ENCODE measurements at regions not wholly inside any gene's neighbourhood (a gene's known extent, or its start where the extent isn't known, plus 50 kb on each side); places are given as distances from the start of the nearest gene placed in this dataset.

DNA sequence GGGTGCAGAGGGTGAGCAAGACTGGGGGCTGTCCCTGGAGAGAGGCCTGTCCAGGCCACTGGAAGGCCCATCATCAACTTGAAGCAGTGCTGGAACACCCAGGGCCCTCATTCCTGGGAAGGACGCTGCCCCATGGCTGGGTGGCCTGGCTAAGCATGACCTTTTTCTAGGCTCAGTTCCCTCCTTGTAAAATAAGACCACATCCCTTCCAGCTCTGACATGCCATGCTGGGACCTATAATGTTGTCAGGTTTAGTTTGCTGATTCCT, 62.8 kb downstream of the SYNE3 start:
- no peaks in the 10 kb centered on the region for H3K79me2 ChIP-seq (ENCODE audit: insufficient read depth, low read length)
- no peak overlapping the region for H3K9ac ChIP-seq (ENCODE audit: low read depth, low read length)
- H3K4me3 ChIP-seq (ENCODE audit: low read depth in 1 of 2, low read length in 2 of 2), result no peak overlapping the region
- no peaks in the 10 kb centered on the region for H3K27me3 ChIP-seq (ENCODE audit: insufficient read depth, low read length, poor library complexity)
- H3K9me3 ChIP-seq (ENCODE audit: insufficient read depth, low read length, severe bottlenecking), result no peaks in the 10 kb centered on the region
- H2AFZ ChIP-seq (ENCODE audit: low read depth, low read length), result no peak overlapping the region
- H3K27ac ChIP-seq (ENCODE audit: low read length), result no peak overlapping the region
- no peaks in the 10 kb centered on the region for H3K4me1 ChIP-seq (ENCODE audit: insufficient read depth, low read length)
- ATAC-seq (ENCODE audit: insufficient read depth, low read depth) (no peak), DNase-seq (no peak)
- no peak for TF ChIP-seq CTCF (IDR thresholded peaks at IDR 0.05; ENCODE audit: borderline replicate concordance, extremely low read depth, low read length, poor library complexity, severe bottlenecking)
- no peak for TF ChIP-seq EZH2 (IDR thresholded peaks at IDR 0.05; ENCODE audit: borderline replicate concordance, low read depth, low read length, severe bottlenecking)
- H4K20me1 ChIP-seq (ENCODE audit: insufficient read depth, low read length), result no peaks in the 10 kb centered on the region
- no peak overlapping the region for H3K4me2 ChIP-seq (ENCODE audit: insufficient read depth, low read length)
- no peaks in the 10 kb centered on the region for H3K36me3 ChIP-seq (ENCODE audit: insufficient read depth, low read length)

DNA sequence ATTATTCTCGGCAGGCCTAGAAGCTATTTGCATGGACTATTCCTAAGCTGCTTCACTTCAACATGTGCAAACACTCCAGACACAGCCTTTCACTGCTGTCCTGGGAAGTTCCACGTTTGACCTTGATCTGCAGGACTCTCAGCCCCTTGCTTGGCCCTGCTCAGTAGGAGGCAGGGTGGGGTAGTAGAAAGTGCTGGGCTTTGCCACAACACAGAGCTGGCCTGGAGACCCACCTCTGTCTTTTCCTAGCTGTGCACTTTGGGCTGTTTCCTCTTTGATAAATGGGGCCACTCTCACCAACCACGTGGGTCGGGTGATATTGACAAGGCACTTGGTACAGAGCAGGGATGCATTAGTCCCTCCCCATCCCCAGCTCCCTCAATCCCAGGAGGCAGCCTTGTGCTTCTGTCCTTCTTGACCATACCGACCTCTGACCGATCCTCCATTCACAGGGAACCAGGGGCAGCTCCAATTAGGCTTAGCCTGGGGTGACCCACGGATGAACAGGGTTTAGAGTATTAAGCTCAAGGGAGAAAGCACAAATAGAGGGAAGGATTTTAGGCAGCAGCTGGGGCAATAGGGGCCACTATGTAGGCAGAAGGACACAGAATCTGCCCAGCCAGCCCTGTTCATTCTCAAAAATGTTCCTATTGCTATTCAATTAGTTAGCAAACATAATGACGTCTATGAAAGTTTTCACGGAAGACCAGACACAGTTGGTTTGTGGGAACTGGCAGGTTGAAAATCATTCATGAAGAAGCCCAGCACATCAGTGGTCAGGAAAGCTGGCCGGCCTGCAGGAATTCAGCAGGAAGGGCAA, 63.3 kb downstream of the SYNE3 start:
- Histone ChIP-seq H3K4me1 (ENCODE audit: insufficient read depth, low read length) (no peaks in the 10 kb centered on the region), H3K27ac (ENCODE audit: low read length) (no peak overlapping the region), H3K4me2 (ENCODE audit: insufficient read depth, low read length) (no peak overlapping the region), H3K36me3 (ENCODE audit: insufficient read depth, low read length) (no peaks in the 10 kb centered on the region), H2AFZ (ENCODE audit: low read depth, low read length) (no peak overlapping the region), H3K27me3 (ENCODE audit: insufficient read depth, low read length, poor library complexity) (no peaks in the 10 kb centered on the region), H4K20me1 (ENCODE audit: insufficient read depth, low read length) (no peaks in the 10 kb centered on the region), H3K79me2 (ENCODE audit: insufficient read depth, low read length) (no peaks in the 10 kb centered on the region), H3K9me3 (ENCODE audit: insufficient read depth, low read length, severe bottlenecking) (no peaks in the 10 kb centered on the region), H3K4me3 (ENCODE audit: low read depth in 1 of 2, low read length in 2 of 2) (no peak overlapping the region), H3K9ac (ENCODE audit: low read depth, low read length) (no peak overlapping the region)
- no peak for TF ChIP-seq EZH2 (IDR thresholded peaks at IDR 0.05; ENCODE audit: borderline replicate concordance, low read depth, low read length, severe bottlenecking)
- TF ChIP-seq CTCF (IDR thresholded peaks at IDR 0.05; ENCODE audit: borderline replicate concordance, extremely low read depth, low read length, poor library complexity, severe bottlenecking), result no peak
- DNase-seq (no peak), ATAC-seq (ENCODE audit: insufficient read depth, low read depth) (no peak)

DNA sequence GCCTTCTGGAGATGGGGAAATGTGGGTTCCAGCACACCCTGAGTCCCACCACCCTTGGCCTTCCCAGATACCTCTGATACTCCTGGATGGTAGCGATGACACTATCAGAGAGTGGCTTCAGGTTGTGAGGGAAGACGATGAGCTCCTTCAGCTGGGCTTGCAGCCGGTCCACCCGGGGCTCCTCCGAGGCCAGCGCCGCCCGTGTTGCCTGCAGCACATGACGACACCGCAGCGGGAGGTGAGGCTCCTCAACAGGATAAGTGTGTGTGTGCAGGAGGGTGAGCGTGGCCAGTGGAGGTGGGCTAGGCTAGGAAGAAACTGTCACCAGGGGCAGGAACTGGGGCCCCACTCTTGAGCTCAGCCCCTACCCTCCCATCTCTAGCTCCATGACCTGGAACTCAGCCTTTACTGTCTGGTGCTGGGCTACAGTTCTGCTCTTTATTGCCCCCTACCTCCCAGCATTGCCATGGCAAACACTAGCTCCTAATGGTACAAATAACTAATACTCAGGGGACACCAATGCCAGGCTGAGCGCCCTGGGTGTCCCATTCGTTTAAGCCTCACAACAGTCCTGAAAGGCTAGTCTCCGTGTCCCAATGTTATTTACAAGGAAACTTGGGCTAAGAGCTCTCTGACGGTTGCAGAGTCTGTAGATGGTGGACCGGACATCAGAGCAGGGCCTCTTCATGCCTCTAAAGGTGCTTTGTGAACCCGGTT, 64.1 kb downstream of the SYNE3 start:
- ATAC-seq (ENCODE audit: insufficient read depth, low read depth), result peak; percentile 78

More for the DNA sequence above, 64.1 kb downstream of the SYNE3 start:
- H3K4me3 ChIP-seq (ENCODE audit: low read depth in 1 of 2, low read length in 2 of 2), result no peak overlapping the region
- no peaks in the 10 kb centered on the region for H3K4me1 ChIP-seq (ENCODE audit: insufficient read depth, low read length)
- no peaks in the 10 kb centered on the region for H4K20me1 ChIP-seq (ENCODE audit: insufficient read depth, low read length)
- TF ChIP-seq CTCF (IDR thresholded peaks at IDR 0.05; ENCODE audit: borderline replicate concordance, extremely low read depth, low read length, poor library complexity, severe bottlenecking) (peak; percentile 61), EZH2 (IDR thresholded peaks at IDR 0.05; ENCODE audit: borderline replicate concordance, low read depth, low read length, severe bottlenecking) (no peak)
- no peaks in the 10 kb centered on the region for H3K9me3 ChIP-seq (ENCODE audit: insufficient read depth, low read length, severe bottlenecking)
- H3K36me3 ChIP-seq (ENCODE audit: insufficient read depth, low read length), result no peaks in the 10 kb centered on the region
- H2AFZ ChIP-seq (ENCODE audit: low read depth, low read length), result no peak overlapping the region
- H3K4me2 ChIP-seq (ENCODE audit: insufficient read depth, low read length), result no peak overlapping the region
- H3K79me2 ChIP-seq (ENCODE audit: insufficient read depth, low read length), result no peaks in the 10 kb centered on the region
- H3K27me3 ChIP-seq (ENCODE audit: insufficient read depth, low read length, poor library complexity), result no peaks in the 10 kb centered on the region
- H3K27ac ChIP-seq (ENCODE audit: low read length), result no peak overlapping the region
- no peak overlapping the region for H3K9ac ChIP-seq (ENCODE audit: low read depth, low read length)
- peak; percentile 33 for DNase-seq

All from DND-41 (cell line).